Chondrocyte (in vitro differentiated cells): ENCODE measurements at regions not wholly inside any gene's neighbourhood (a gene's known extent, or its start where the extent isn't known, plus 50 kb on each side); places are given as distances from the start of the nearest gene placed in this dataset.
"Not testable (repeated sequence)": the region's sequence is repeated elsewhere in the genome, so short reads cannot be mapped to it uniquely, and the experiment has no call there.

Experiments used
- DNase-seq: peaks from one replicate; pipeline ENCODE4 v3.0.0; 2021; ENCODE audit warnings: mixed read lengths, low spot score
- H3K27ac Mint-ChIP-seq: one replicate; pipeline ENCODE4 v1.8.0; 2021; ENCODE audit warnings: mild to moderate bottlenecking, moderate library complexity, mixed read lengths; ENCODE audit not compliant: unreplicated experiment
- H3K27me3 Mint-ChIP-seq: 2 replicates; pipeline ENCODE4 v1.8.0; 2021; ENCODE audit warnings: low read depth, mixed read lengths
- H3K36me3 Mint-ChIP-seq: 2 replicates; pipeline ENCODE4 v1.8.0; 2021; ENCODE audit warnings: low read depth, mixed read lengths
- H3K4me1 Mint-ChIP-seq: 2 replicates; pipeline ENCODE4 v1.8.0; 2021; ENCODE audit warnings: low read depth, mild to moderate bottlenecking, mixed read lengths
- H3K4me3 Mint-ChIP-seq: one replicate; pipeline ENCODE4 v1.8.0; 2021; ENCODE audit warnings: mild to moderate bottlenecking, moderate library complexity, mixed read lengths; ENCODE audit not compliant: unreplicated experiment
- H3K9me3 Mint-ChIP-seq: 2 replicates; pipeline ENCODE4 v1.8.0; 2021; ENCODE audit warnings: low read depth, mixed read lengths
- TF ChIP-seq, protein P1 (sequence below): fragments of 200-600 bp; sonication (generic); IDR thresholded peaks from 2 replicates; pipeline ENCODE4 v1.5.0; 2021; ENCODE audit warnings: antibody characterized with exemption, mild to moderate bottlenecking, moderate library complexity

DNA sequence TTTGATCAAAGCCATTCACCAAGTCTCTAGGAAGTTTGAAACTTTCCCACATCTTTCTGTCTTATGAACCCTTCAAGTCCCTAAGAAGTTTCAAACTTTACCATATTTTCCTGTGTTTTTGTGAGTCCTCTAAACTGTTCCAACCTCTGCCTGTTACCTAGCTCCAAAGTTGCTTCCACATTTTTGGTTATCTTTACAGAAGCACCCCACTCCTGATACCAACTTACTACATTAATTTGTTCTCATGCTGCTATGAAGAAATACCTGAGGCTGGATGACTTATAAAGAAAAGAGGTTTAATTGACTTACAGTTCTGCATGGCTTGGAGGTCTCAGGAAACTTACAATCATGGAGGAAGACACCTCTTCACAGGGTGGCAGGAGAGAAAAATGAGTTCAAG is 961.6 kb downstream of the LTN1 start:
- H3K27me3 Mint-ChIP-seq, H3K4me1 Mint-ChIP-seq, H3K4me3 Mint-ChIP-seq, H3K36me3 Mint-ChIP-seq, H3K27ac Mint-ChIP-seq, DNase-seq: not testable (repeated sequence)
- peaks cover 19% of the 10 kb centered on the region for H3K9me3 Mint-ChIP-seq

DNA sequence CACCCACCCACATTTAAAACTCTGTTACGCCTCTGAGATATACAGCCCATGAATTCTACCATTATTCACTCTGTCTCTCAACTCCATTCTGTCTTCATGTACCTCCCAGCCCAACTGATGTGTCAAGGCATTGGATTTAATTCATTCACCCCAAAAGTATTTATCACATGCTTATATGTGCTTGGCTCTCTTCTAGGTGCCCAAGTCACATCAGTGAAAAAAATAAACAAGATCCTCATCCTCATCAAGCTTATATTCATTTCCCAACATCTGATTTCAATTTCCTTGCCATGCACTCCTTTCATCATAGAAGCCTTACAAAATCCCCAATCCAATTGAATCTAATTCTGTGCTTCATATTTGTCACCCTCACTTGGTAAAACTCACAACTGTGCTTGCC is 967.6 kb downstream of the LTN1 start:
- Mint-ChIP-seq H3K27ac (no peak overlapping the region), H3K4me3 (no peak overlapping the region), H3K36me3 (no peaks in the 10 kb centered on the region), H3K27me3 (no peaks in the 10 kb centered on the region), H3K9me3 (no peaks in the 10 kb centered on the region), H3K4me1 (no peaks in the 10 kb centered on the region)
- DNase-seq: no peak
- TF ChIP-seq, protein P1, sequence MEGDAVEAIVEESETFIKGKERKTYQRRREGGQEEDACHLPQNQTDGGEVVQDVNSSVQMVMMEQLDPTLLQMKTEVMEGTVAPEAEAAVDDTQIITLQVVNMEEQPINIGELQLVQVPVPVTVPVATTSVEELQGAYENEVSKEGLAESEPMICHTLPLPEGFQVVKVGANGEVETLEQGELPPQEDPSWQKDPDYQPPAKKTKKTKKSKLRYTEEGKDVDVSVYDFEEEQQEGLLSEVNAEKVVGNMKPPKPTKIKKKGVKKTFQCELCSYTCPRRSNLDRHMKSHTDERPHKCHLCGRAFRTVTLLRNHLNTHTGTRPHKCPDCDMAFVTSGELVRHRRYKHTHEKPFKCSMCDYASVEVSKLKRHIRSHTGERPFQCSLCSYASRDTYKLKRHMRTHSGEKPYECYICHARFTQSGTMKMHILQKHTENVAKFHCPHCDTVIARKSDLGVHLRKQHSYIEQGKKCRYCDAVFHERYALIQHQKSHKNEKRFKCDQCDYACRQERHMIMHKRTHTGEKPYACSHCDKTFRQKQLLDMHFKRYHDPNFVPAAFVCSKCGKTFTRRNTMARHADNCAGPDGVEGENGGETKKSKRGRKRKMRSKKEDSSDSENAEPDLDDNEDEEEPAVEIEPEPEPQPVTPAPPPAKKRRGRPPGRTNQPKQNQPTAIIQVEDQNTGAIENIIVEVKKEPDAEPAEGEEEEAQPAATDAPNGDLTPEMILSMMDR: no peak

DNA sequence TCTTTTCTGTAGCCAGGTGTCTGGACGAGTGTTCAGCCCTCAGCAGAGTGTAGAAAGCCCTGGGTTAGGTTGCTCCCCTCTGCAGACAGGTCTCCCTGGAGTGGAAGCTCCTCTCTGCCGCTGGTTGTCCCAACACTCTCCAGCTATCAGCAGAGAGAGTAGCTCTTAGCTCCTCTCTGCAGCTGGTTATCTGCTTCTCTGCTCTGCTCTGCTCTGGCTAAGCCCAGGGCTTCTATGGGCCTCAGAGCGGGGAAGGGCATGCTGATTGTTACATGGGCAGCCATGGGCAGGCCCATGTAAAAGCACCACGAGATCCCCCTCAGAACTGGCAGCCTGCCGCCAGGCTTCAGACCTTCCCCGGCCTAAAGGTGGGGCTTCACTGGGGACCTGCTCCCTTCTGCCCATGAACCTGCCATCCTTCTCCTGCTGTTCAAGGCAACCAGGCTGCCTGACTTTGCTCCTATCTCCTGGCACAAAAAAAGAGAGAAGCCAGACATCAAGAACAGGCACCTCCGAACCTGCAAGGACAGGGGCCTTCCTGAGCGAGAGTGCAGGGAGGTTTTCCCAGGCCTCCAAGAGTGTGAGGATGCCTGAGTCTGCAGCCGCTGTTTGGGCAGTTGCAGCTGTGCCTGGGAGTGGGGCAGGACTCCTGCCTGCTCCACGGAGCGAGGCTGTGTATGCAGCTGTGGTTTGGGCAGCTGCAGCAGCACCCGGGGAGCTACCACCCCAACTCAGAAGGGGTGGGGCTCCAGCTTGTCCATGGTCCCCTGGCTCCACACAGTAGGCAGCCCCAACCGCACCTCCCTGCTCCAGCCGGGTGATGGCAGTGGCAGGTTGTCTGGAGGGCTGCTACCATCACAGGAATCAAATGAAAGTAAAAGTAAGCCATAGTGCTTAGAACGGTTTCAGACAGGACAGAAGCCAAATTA is 973.7 kb downstream of the LTN1 start:
- Mint-ChIP-seq H3K4me1 (no peaks in the 10 kb centered on the region), H3K36me3 (no peaks in the 10 kb centered on the region), H3K9me3 (no peaks in the 10 kb centered on the region), H3K4me3 (no peak overlapping the region), H3K27me3 (no peaks in the 10 kb centered on the region), H3K27ac (no peak overlapping the region)
- no peak for DNase-seq
- TF ChIP-seq, protein P1: no peak

DNA sequence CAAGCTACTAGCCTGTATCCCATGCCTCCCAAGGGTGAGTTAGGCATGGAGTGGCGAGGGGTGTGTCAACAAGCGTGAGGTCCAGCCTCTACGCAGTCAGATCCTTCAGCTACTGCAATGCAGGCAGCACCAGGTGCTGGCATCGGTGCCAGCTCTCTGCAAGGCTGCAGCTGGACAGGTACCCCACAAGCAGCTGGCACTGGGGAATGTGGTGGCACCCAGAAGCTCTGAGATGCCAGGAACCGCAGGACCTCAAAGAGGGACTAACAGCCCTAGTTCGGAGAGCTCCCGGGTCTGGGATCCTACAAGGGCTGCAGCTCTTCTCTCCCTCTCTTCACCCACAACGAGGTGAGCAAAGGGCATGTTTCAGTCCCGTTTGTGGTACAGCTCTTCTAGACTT is 974.5 kb downstream of the LTN1 start:
- TF ChIP-seq, protein P1: no peak
- Mint-ChIP-seq H3K4me3 (no peak overlapping the region), H3K4me1 (no peaks in the 10 kb centered on the region), H3K9me3 (no peaks in the 10 kb centered on the region), H3K36me3 (no peaks in the 10 kb centered on the region), H3K27ac (no peak overlapping the region), H3K27me3 (no peaks in the 10 kb centered on the region)
- no peak for DNase-seq

DNA sequence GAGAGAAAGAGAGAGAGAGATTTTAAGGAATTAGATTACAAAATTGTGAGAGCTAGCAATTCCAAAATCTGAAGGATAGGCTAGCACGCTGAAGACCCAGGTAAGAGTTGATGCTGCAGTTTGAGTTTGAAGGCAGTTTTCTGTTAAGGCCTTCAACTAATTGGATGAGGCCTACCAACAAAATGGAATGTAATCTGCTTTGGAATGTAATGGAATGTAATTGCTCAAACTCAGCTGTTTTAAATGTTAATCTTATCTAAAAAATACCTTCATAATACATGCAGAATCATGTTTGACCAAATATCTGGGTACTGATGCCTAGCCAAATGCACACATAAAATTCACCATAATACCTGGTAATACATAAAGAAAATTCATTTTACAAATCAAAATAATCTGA is 976.1 kb downstream of the LTN1 start:
- TF ChIP-seq, protein P1: no peak
- no peaks in the 10 kb centered on the region for H3K9me3 Mint-ChIP-seq
- H3K4me3 Mint-ChIP-seq: no peak overlapping the region
- no peaks in the 10 kb centered on the region for H3K27me3 Mint-ChIP-seq
- no peaks in the 10 kb centered on the region for H3K36me3 Mint-ChIP-seq
- DNase-seq: no peak
- H3K4me1 Mint-ChIP-seq: no peaks in the 10 kb centered on the region
- H3K27ac Mint-ChIP-seq: no peak overlapping the region

DNA sequence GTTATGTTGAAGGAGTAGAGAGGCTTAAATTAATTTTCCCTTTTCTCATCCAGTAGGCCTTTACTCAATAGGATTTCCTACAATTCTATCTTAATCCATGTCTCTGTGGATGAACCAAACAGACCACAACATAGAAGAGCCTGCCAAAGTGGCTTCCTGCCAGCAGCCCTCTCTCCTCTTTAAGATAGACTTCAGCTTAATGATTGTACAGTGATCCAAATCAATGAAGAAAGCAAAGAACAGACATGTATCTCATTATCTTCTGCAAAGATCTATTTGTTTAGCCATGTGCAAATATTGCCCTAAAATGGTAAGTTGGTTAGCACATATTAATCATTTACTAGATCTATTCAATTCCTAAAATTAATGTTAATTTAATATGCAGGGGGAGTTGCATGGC is 979.6 kb downstream of the LTN1 start:
- not testable (repeated sequence) for H3K27ac Mint-ChIP-seq, H3K9me3 Mint-ChIP-seq, H3K4me1 Mint-ChIP-seq, H3K27me3 Mint-ChIP-seq, H3K4me3 Mint-ChIP-seq, H3K36me3 Mint-ChIP-seq, DNase-seq

DNA sequence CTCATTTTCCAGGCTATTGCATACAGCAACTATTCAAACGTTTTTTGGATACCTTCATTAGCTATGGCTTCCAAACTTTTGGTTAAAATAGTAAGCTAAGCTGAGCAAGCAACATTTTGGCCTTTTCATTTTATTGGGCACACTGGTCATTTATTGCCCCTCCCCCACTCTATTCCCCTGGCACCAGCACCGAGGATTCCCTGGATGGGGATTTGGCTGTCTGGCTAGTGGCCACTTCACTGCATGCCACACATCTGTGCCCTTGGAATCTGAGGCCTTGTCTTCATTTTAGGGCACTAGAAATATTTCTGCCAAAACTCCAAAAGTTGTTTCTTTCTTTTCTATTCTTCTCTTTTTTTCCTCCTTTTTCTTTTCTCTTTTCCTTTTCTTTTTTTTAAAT is 980.7 kb downstream of the LTN1 start:
- H3K36me3 Mint-ChIP-seq, H3K27ac Mint-ChIP-seq, DNase-seq, H3K4me3 Mint-ChIP-seq, H3K9me3 Mint-ChIP-seq, H3K4me1 Mint-ChIP-seq, H3K27me3 Mint-ChIP-seq: not testable (repeated sequence)

DNA sequence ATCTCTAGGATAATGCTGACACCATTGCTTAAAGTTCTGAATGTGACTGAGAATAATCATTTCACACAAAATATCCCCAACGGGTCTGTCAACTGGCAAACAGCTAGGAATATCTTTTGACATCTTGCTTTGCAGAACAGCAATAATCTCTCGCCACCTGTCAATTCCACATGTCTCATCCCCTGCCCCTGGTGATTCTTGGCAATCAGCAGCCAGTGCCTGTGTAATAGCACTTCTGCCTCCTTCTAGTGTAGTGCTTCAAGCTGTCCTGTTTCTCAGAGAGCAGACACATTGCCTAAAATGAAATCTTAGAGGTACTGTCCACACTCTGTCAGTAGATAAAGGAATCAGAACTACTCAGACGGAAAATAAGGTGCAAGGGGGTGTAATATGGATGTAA is 984.4 kb downstream of the LTN1 start:
- not testable (repeated sequence) for H3K9me3 Mint-ChIP-seq, DNase-seq, H3K4me3 Mint-ChIP-seq, H3K4me1 Mint-ChIP-seq, H3K36me3 Mint-ChIP-seq, H3K27me3 Mint-ChIP-seq, H3K27ac Mint-ChIP-seq

DNA sequence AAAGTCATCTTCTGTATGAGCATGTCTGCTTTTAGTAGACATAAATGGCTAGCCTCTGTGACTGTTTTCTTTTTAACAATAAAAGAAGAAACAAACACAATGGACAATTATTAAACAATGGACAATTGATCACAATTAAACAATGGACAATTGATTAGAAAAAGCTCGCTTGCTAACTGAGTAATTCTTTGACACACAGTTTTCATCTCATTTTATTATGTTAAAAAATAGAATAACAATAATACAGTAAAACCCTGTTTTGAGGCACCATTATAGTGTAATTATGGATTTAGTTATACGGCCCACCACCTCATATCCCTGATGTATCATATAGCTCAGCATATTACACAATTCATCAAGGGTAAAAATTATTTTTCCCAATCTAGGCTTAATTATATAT is 989.0 kb downstream of the LTN1 start:
- not testable (repeated sequence) for H3K9me3 Mint-ChIP-seq, H3K27me3 Mint-ChIP-seq, H3K27ac Mint-ChIP-seq, H3K4me1 Mint-ChIP-seq, DNase-seq, H3K36me3 Mint-ChIP-seq, H3K4me3 Mint-ChIP-seq
